NCI-H146 (cell line): ENCODE measurements at regions not wholly inside any gene's neighbourhood (a gene's known extent, or its start where the extent isn't known, plus 50 kb on each side); places are given as distances from the start of the nearest gene placed in this dataset.
"Not testable (repeated sequence)": the region's sequence is repeated elsewhere in the genome, so short reads cannot be mapped to it uniquely, and the experiment has no call there.

Source experiments
- DNase-seq: peaks from one replicate; lab custom pipeline; 2025; lab: John Stamatoyannopoulos, UW

- DNase-seq: no peak
These were observed 223.4 kb downstream of the NAF1 start for GRCh38 chr4:162943263-162943662.

- no peak for DNase-seq
These were observed 227.8 kb downstream of the NAF1 start for GRCh38 chr4:162938738-162939485.

GRCh38 chr4:162935214-162935613, 231.5 kb downstream of the NAF1 start:
- DNase-seq: no peak

- no peak for DNase-seq
These were observed 235.4 kb downstream of the NAF1 start for GRCh38 chr4:162931286-162931685.

- DNase-seq: no peak
These were observed 245.4 kb downstream of the NAF1 start for GRCh38 chr4:162921178-162921785.

GRCh38 chr4:162920649-162921048, 246.0 kb downstream of the NAF1 start:
- DNase-seq: no peak

GRCh38 chr4:162912482-162912881, 254.2 kb downstream of the NAF1 start:
- no peak for DNase-seq

GRCh38 chr4:162911349-162911748, 255.3 kb downstream of the NAF1 start:
- DNase-seq: no peak

GRCh38 chr4:162909952-162910351, 256.7 kb downstream of the NAF1 start:
- no peak for DNase-seq

GRCh38 chr4:162894387-162894786, 272.3 kb downstream of the NAF1 start:
- DNase-seq: no peak

GRCh38 chr4:162891788-162892707, 274.6 kb downstream of the NAF1 start:
- DNase-seq: no peak

GRCh38 chr4:162878096-162878495, 288.6 kb downstream of the NAF1 start:
- no peak for DNase-seq

GRCh38 chr4:162874748-162875147, 291.9 kb downstream of the NAF1 start:
- no peak for DNase-seq

- no peak for DNase-seq
These were observed 294.7 kb downstream of the NAF1 start for GRCh38 chr4:162871990-162872389.

- DNase-seq: no peak
These were observed 297.5 kb downstream of the NAF1 start for GRCh38 chr4:162869157-162869556.

- DNase-seq: no peak
These were observed 300.1 kb downstream of the NAF1 start for GRCh38 chr4:162866565-162866964.

- DNase-seq: no peak
These were observed 301.6 kb downstream of the NAF1 start for GRCh38 chr4:162865102-162865501.

- no peak for DNase-seq
These were observed 312.9 kb downstream of the NAF1 start for GRCh38 chr4:162853788-162854187.

- no peak for DNase-seq
These were observed 314.0 kb downstream of the NAF1 start for GRCh38 chr4:162852642-162853041.

GRCh38 chr4:162851241-162851758, 315.4 kb downstream of the NAF1 start:
- DNase-seq: not testable (repeated sequence)

- DNase-seq: no peak
These were observed 316.8 kb downstream of the NAF1 start for GRCh38 chr4:162849937-162850336.

- DNase-seq: no peak
These were observed 318.6 kb downstream of the NAF1 start for GRCh38 chr4:162847945-162848549.
